ENCODE measurements at regions not wholly inside any gene's neighbourhood (a gene's known extent, or its start where the extent isn't known, plus 50 kb on each side); places are given as distances from the start of the nearest gene placed in this dataset.

- Histone ChIP-seq H3K4me2 (ENCODE audit: low read length) (no peak overlapping the region), H3K27me3 (ENCODE audit: insufficient read depth, low read depth, low read length) (no peaks in the 10 kb centered on the region), H4K20me1 (ENCODE audit: insufficient read depth) (no peaks in the 10 kb centered on the region), H3K9me3 (ENCODE audit: low read length) (no peaks in the 10 kb centered on the region), H2AFZ (ENCODE audit: low read depth, low read length) (no peak overlapping the region), H3K27ac (ENCODE audit: low read length) (no peak overlapping the region), H3K9me2 (ENCODE audit: insufficient read depth, low read length) (no peaks in the 10 kb centered on the region), H3F3A (ENCODE audit: insufficient read depth, low read length, poor library complexity, severe bottlenecking) (no peaks in the 10 kb centered on the region), H3K79me2 (replicated peaks; ENCODE audit: insufficient read depth, low read length) (no peaks in the 10 kb centered on the region), H3K36me3 (ENCODE audit: insufficient read depth, low read length) (no peaks in the 10 kb centered on the region), H3K9ac (ENCODE audit: low read length) (no peak overlapping the region), H3K4me3 (ENCODE audit: low read length) (no peak overlapping the region)
- TF ChIP-seq RAD21 (conservative IDR thresholded peaks at IDR 0.05), result no peak
- TF ChIP-seq EZH2 (IDR thresholded peaks at IDR 0.05; ENCODE audit: borderline replicate concordance, insufficient read depth, low read length, poor library complexity, severe bottlenecking), result no peak
- no peak for TF ChIP-seq SMC3 (conservative IDR thresholded peaks at IDR 0.05; ENCODE audit: poor library complexity)
- no peak for TF ChIP-seq REST (IDR thresholded peaks at IDR 0.05; ENCODE audit: borderline replicate concordance)
- TF ChIP-seq MXI1 (conservative IDR thresholded peaks at IDR 0.05; ENCODE audit: poor library complexity, severe bottlenecking), result no peak
- no peak for TF ChIP-seq POLR2AphosphoS5 (IDR thresholded peaks at IDR 0.05)
- no peak for TF ChIP-seq CTCF (IDR thresholded peaks at IDR 0.05; ENCODE audit: poor library complexity, severe bottlenecking)
- TF ChIP-seq EP300 (conservative IDR thresholded peaks at IDR 0.05; ENCODE audit: poor library complexity, severe bottlenecking), result no peak
- TF ChIP-seq TAF1 (IDR thresholded peaks at IDR 0.05; ENCODE audit: low read depth), result no peak
Observed at GRCh38 chr7:138352570-138353461, 107.2 kb upstream of the TRIM24 start.

GRCh38 chr7:138354066-138354465, 106.0 kb upstream of the TRIM24 start:
- Histone ChIP-seq H3K4me2 (ENCODE audit: low read length) (no peak overlapping the region), H3K9ac (ENCODE audit: low read length) (no peak overlapping the region), H3K27ac (ENCODE audit: low read length) (no peak overlapping the region), H3K36me3 (ENCODE audit: insufficient read depth, low read length) (no peaks in the 10 kb centered on the region), H3K9me3 (ENCODE audit: low read length) (no peaks in the 10 kb centered on the region), H3K9me2 (ENCODE audit: insufficient read depth, low read length) (no peaks in the 10 kb centered on the region), H4K20me1 (ENCODE audit: insufficient read depth) (no peaks in the 10 kb centered on the region), H3K4me3 (ENCODE audit: low read length) (no peak overlapping the region), H3K79me2 (replicated peaks; ENCODE audit: insufficient read depth, low read length) (no peaks in the 10 kb centered on the region), H3F3A (ENCODE audit: insufficient read depth, low read length, poor library complexity, severe bottlenecking) (no peaks in the 10 kb centered on the region), H2AFZ (ENCODE audit: low read depth, low read length) (no peak overlapping the region), H3K27me3 (ENCODE audit: insufficient read depth, low read depth, low read length) (no peaks in the 10 kb centered on the region)
- TF ChIP-seq EP300 (conservative IDR thresholded peaks at IDR 0.05; ENCODE audit: poor library complexity, severe bottlenecking) (no peak), SMC3 (conservative IDR thresholded peaks at IDR 0.05; ENCODE audit: poor library complexity) (no peak), TAF1 (IDR thresholded peaks at IDR 0.05; ENCODE audit: low read depth) (no peak), EZH2 (IDR thresholded peaks at IDR 0.05; ENCODE audit: borderline replicate concordance, insufficient read depth, low read length, poor library complexity, severe bottlenecking) (no peak), CTCF (IDR thresholded peaks at IDR 0.05; ENCODE audit: poor library complexity, severe bottlenecking) (no peak), RAD21 (conservative IDR thresholded peaks at IDR 0.05) (no peak), POLR2AphosphoS5 (IDR thresholded peaks at IDR 0.05) (no peak), REST (IDR thresholded peaks at IDR 0.05; ENCODE audit: borderline replicate concordance) (no peak), MXI1 (conservative IDR thresholded peaks at IDR 0.05; ENCODE audit: poor library complexity, severe bottlenecking) (no peak)

Data from neural cell (in vitro differentiated cells).